H1 (cell line): ENCODE measurements at regions not wholly inside any gene's neighbourhood (a gene's known extent, or its start where the extent isn't known, plus 50 kb on each side); places are given as distances from the start of the nearest gene placed in this dataset.

Source experiments
- CTCF ChIA-PET: fragments of 300-600 bp; sonication (Branson Sonifier 250); formaldehyde crosslinking; loops from one replicate; lab custom pipeline; 2021; ENCODE audit not compliant: partially characterized antibody; lab: Charles Lee
- POLR2A ChIA-PET: fragments of 300-600 bp; sonication (Branson Sonifier 250); formaldehyde crosslinking; loops from one replicate; lab custom pipeline; 2021; ENCODE audit warnings: inconsistent platforms; ENCODE audit not compliant: partially characterized antibody; lab: Charles Lee
- DNase-seq, 2 experiments: peaks; one replicate each; pipeline versions ENCODE4 v3.0.0 to v3.0.0-alpha.2; 2010 to 2022; ENCODE audit warnings: low spot score in 2 of 2, low read depth in 1 of 2, mixed read lengths in 1 of 2
- FAIRE-seq: peaks from 2 replicates; lab custom pipeline; 2011; peaks lifted over from hg19 to GRCh38; lab: Jason Lieb, UNC
- H2AFZ ChIP-seq: 2 replicates; pipeline ENCODE4 v1.8.1; 2012; ENCODE audit warnings: low read length, inconsistent platforms
- H2AK5ac ChIP-seq: 2 replicates; pipeline ENCODE4 v1.6.1; 2013; ENCODE audit warnings: low read depth, low read length
- H2BK120ac ChIP-seq: replicated peaks from 2 replicates; pipeline ENCODE3; 2013; ENCODE audit warnings: low read depth, low read length, inconsistent platforms
- H2BK12ac ChIP-seq: 2 replicates; pipeline ENCODE4 v1.6.1; 2013; ENCODE audit warnings: low read depth, low read length
- H2BK15ac ChIP-seq: 2 replicates; pipeline ENCODE4 v1.6.1; 2013; ENCODE audit warnings: low read length
- H2BK20ac ChIP-seq: 2 replicates; pipeline ENCODE4 v1.6.1; 2013; ENCODE audit warnings: low read length
- H2BK5ac ChIP-seq: 2 replicates; pipeline ENCODE4 v1.6.1; 2013; ENCODE audit warnings: low read depth, low read length
- H3K14ac ChIP-seq: 2 replicates; pipeline ENCODE4 v1.6.1; 2013; ENCODE audit warnings: inconsistent platforms; ENCODE audit not compliant: insufficient read length
- H3K18ac ChIP-seq: 2 replicates; pipeline ENCODE4 v1.6.1; 2013; ENCODE audit warnings: low read length; ENCODE audit errors: extremely low read depth
- H3K23ac ChIP-seq: 2 replicates; pipeline ENCODE4 v1.6.1; 2013; ENCODE audit warnings: inconsistent platforms; ENCODE audit not compliant: insufficient read length
- H3K23me2 ChIP-seq: 2 replicates; pipeline ENCODE4 v1.6.1; 2013; ENCODE audit warnings: low read depth, low read length
- H3K27ac ChIP-seq: 2 replicates; pipeline ENCODE4 v1.6.1; 2011; ENCODE audit warnings: low read depth, low read length, inconsistent platforms
- H3K27me3 ChIP-seq, 4 experiments: replicated peaks in 1 of 4; 1 replicate in 1 of 4; 2 replicates in 3 of 4; pipeline versions ENCODE4 v1.6.1 to v1.8.1; 2011 to 2013; ENCODE audit warnings: low read length in 3 of 4, mild to moderate bottlenecking in 3 of 4, inconsistent platforms in 2 of 4, mixed read lengths in 2 of 4, moderate library complexity in 1 of 4; ENCODE audit not compliant: control insufficient read depth in 3 of 4, insufficient read depth in 3 of 4; ENCODE audit errors: extremely low read depth in 1 of 4
- H3K36me3 ChIP-seq, 4 experiments: 2 replicates each; pipeline versions ENCODE4 v1.6.1 to v1.8.1; 2011 to 2013; ENCODE audit warnings: mild to moderate bottlenecking in 4 of 4, low read length in 3 of 4, moderate library complexity in 2 of 4, control low read depth in 1 of 4, inconsistent platforms in 1 of 4; ENCODE audit not compliant: insufficient read depth in 4 of 4, control insufficient read depth in 2 of 4
- H3K4ac ChIP-seq: replicated peaks from 2 replicates; pipeline ENCODE3; 2013; ENCODE audit warnings: low read length, low read depth, mixed read lengths, inconsistent platforms; ENCODE audit not compliant: insufficient read length
- H3K4me1 ChIP-seq, 4 experiments: replicated peaks in 1 of 4; 1 replicate in 1 of 4; 2 replicates in 3 of 4; pipeline versions ENCODE4 v1.6.1 to v1.8.1; 2011 to 2013; ENCODE audit warnings: low read length in 3 of 4, inconsistent platforms in 2 of 4, mixed read lengths in 1 of 4; ENCODE audit not compliant: insufficient read depth in 4 of 4, control insufficient read depth in 3 of 4
- H3K4me2 ChIP-seq, 2 experiments: 2 replicates each; pipeline versions ENCODE4 v1.6.1 to v1.8.1; 2011 to 2013; ENCODE audit warnings: low read depth in 2 of 2, low read length in 2 of 2, control low read depth in 1 of 2, inconsistent platforms in 1 of 2, mild to moderate bottlenecking in 1 of 2; ENCODE audit not compliant: insufficient read depth in 1 of 2
- H3K4me3 ChIP-seq, 4 experiments: fragments of 200-600, 300-600 bp in 1 of 4; sonication (generic), shearing (Covaris generic), sonication (Bioruptor Twin) in 1 of 4; 2 replicates each; pipeline versions ENCODE4 v1.5.1 to v1.8.1; 2011 to 2016; ENCODE audit warnings: low read length in 4 of 4, low read depth in 3 of 4, control low read depth in 2 of 4, inconsistent platforms in 2 of 4, mild to moderate bottlenecking in 2 of 4, mixed read lengths in 1 of 4, moderate library complexity in 1 of 4; ENCODE audit not compliant: insufficient read depth in 2 of 4; ENCODE audit errors: extremely low read depth in 1 of 4
- H3K56ac ChIP-seq: replicated peaks from 2 replicates; pipeline ENCODE3; 2013; ENCODE audit warnings: low read depth, mild to moderate bottlenecking, mixed read lengths, low read length, inconsistent platforms; ENCODE audit not compliant: insufficient read length
- H3K79me1 ChIP-seq: 2 replicates; pipeline ENCODE4 v1.6.1; 2013; ENCODE audit warnings: low read depth, low read length, control low read depth
- H3K79me2 ChIP-seq, 2 experiments: 2 replicates each; pipeline versions ENCODE4 v1.6.1 to v1.8.1; 2012 to 2013; ENCODE audit warnings: low read length in 2 of 2, mild to moderate bottlenecking in 2 of 2, inconsistent platforms in 1 of 2; ENCODE audit not compliant: insufficient read depth in 2 of 2, control insufficient read depth in 1 of 2
- H3K9ac ChIP-seq, 4 experiments: replicated peaks in 1 of 4; 1 replicate in 1 of 4; 2 replicates in 3 of 4; pipeline versions ENCODE4 v1.6.1 to v1.8.1; 2011 to 2013; ENCODE audit warnings: low read depth in 3 of 4, low read length in 3 of 4, control low read depth in 2 of 4, mild to moderate bottlenecking in 2 of 4, moderate library complexity in 2 of 4, inconsistent platforms in 1 of 4; ENCODE audit errors: extremely low read depth in 1 of 4
- H3K9me3 ChIP-seq, 2 experiments: 2 replicates each; pipeline versions ENCODE4 v1.6.1 to v1.8.1; 2012 to 2013; ENCODE audit warnings: mild to moderate bottlenecking in 2 of 2, moderate library complexity in 2 of 2, control low read depth in 1 of 2, inconsistent platforms in 1 of 2, low read depth in 1 of 2, low read length in 1 of 2, mixed read lengths in 1 of 2; ENCODE audit not compliant: insufficient read depth in 2 of 2
- H4K20me1 ChIP-seq, 2 experiments: replicated peaks in 1 of 2; 2 replicates each; pipeline versions ENCODE3 to v1.8.1; 2011 to 2013; ENCODE audit warnings: inconsistent platforms in 2 of 2, low read length in 2 of 2, mild to moderate bottlenecking in 1 of 2; ENCODE audit not compliant: insufficient read depth in 2 of 2, control insufficient read depth in 1 of 2
- H4K5ac ChIP-seq: 2 replicates; pipeline ENCODE4 v1.6.1; 2013; ENCODE audit warnings: low read length, low read depth, mixed read lengths, inconsistent platforms; ENCODE audit not compliant: insufficient read length
- H4K8ac ChIP-seq: 2 replicates; pipeline ENCODE4 v1.8.0; 2013; ENCODE audit warnings: mild to moderate bottlenecking, moderate library complexity, low read length, inconsistent platforms; ENCODE audit not compliant: insufficient read depth; ENCODE audit errors: extremely low read depth
- H4K91ac ChIP-seq: replicated peaks from 2 replicates; pipeline ENCODE3; 2013; ENCODE audit warnings: low read length, mixed read lengths, inconsistent platforms; ENCODE audit not compliant: insufficient read length
- ASH2L ChIP-seq: fragments of 200-600, 300-600 bp; sonication (generic); IDR thresholded peaks from one replicate; pipeline ENCODE4 v1.7.1; 2017; ENCODE audit warnings: low read length
- BRCA1 ChIP-seq: IDR thresholded peaks from 2 replicates; pipeline ENCODE4 v1.6.1; 2012; ENCODE audit warnings: low read depth, low read length, improper control_type of control experiment
- CBX5 ChIP-seq: fragments of 300-800, 300-1000 bp; sonication (generic); IDR thresholded peaks from 2 replicates; pipeline ENCODE4 v1.7.1; 2016; ENCODE audit warnings: antibody characterized with exemption, low read length, low read depth
- EP300 ChIP-seq, 2 experiments: IDR thresholded peaks; 1 replicate in 1 of 2; 2 replicates in 1 of 2; pipeline ENCODE4 v1.6.1; 2011 to 2012; ENCODE audit warnings: low read depth in 2 of 2, low read length in 2 of 2, mild to moderate bottlenecking in 2 of 2, borderline replicate concordance in 1 of 2, inconsistent platforms in 1 of 2, moderate library complexity in 1 of 2
- EZH2 ChIP-seq: fragments of 200-600 bp; sonication (generic); IDR thresholded peaks from 2 replicates; pipeline ENCODE4 v1.7.1; 2012; ENCODE audit warnings: low read depth, mild to moderate bottlenecking, moderate library complexity, low read length, inconsistent platforms; ENCODE audit not compliant: severe bottlenecking
- GABPA ChIP-seq: IDR thresholded peaks from 2 replicates; pipeline ENCODE4 v1.6.1; 2011; ENCODE audit warnings: mild to moderate bottlenecking, low read length, moderate library complexity, borderline replicate concordance; ENCODE audit not compliant: insufficient read depth
- JUN ChIP-seq: IDR thresholded peaks from 2 replicates; pipeline ENCODE4 v1.6.1; 2011; ENCODE audit warnings: low read depth, mild to moderate bottlenecking, improper control_type of control experiment, low read length
- POLR2AphosphoS5 ChIP-seq: IDR thresholded peaks from 2 replicates; pipeline ENCODE4 v1.6.1; 2011; ENCODE audit warnings: low read depth, low read length
- SIN3A ChIP-seq, 2 experiments: IDR thresholded peaks in 1 of 2; conservative IDR thresholded peaks in 1 of 2; 2 replicates each; pipeline ENCODE4 v1.6.1; 2011 to 2012; ENCODE audit warnings: low read length in 2 of 2, improper control_type of control experiment in 1 of 2, low read depth in 1 of 2, mild to moderate bottlenecking in 1 of 2
- SP4 ChIP-seq: IDR thresholded peaks from 2 replicates; pipeline ENCODE4 v1.6.1; 2012; ENCODE audit warnings: low read length, inconsistent platforms
- SRF ChIP-seq: IDR thresholded peaks from 2 replicates; pipeline ENCODE4 v1.6.1; 2011; ENCODE audit warnings: mild to moderate bottlenecking, low read depth, low read length, moderate library complexity
- SUZ12 ChIP-seq: fragments of 200-600 bp; sonication (generic); IDR thresholded peaks from 2 replicates; pipeline ENCODE4 v1.6.1; 2012; ENCODE audit warnings: mild to moderate bottlenecking, inconsistent platforms, low read length, moderate library complexity, mixed read lengths
- TAF1 ChIP-seq: IDR thresholded peaks from 2 replicates; pipeline ENCODE4 v1.6.1; 2011; ENCODE audit warnings: mild to moderate bottlenecking, low read depth, low read length
- TEAD4 ChIP-seq: IDR thresholded peaks from 2 replicates; pipeline ENCODE4 v1.6.1; 2012; ENCODE audit warnings: low read depth, low read length, inconsistent platforms, mixed read lengths
- WGBS, 2 experiments: shearing (Covaris generic) in 1 of 2; methylation state at CpG; one replicate each; pipeline versions ENCODE4 v1.1.6 to v1.1.7; 2013 to 2015; ENCODE audit warnings: low lambda C conversion rate in 2 of 2, mixed read lengths in 2 of 2, inconsistent platforms in 1 of 2, low coverage in 1 of 2, missing lambda C conversion rate in 1 of 2; ENCODE audit not compliant: insufficient replicate concordance in 2 of 2, insufficient coverage in 1 of 2, insufficient read length in 1 of 2; ENCODE audit errors: extremely low coverage in 1 of 2, missing lambda C conversion rate in 1 of 2; 5-methylcytosine and 5-hydroxymethylcytosine counted together
- TF ChIP-seq, protein P1 (sequence below): IDR thresholded peaks from 2 replicates; pipeline ENCODE4 v1.6.1; 2012; ENCODE audit warnings: inconsistent platforms

GRCh38 chr10:90583416-90583815 is 274.4 kb downstream of the HTR7 start:
- WGBS, 2 experiments, result 88% methylated on average over 3 of the region's 3 CpGs; no CpG with 5 or more reads in 1 of the 2 experiments
- H3K18ac ChIP-seq, result no peak overlapping the region
- FAIRE-seq (no peak), DNase-seq (no peak)
- H3K4me2 ChIP-seq, result no peak overlapping the region
- no peak overlapping the region for H3K56ac ChIP-seq
- no peaks in the 10 kb centered on the region for H4K20me1 ChIP-seq
- H2BK120ac ChIP-seq, result no peak overlapping the region
- H2AFZ ChIP-seq, result no peak overlapping the region
- H4K5ac ChIP-seq, result no peak overlapping the region
- no peak overlapping the region for H2BK12ac ChIP-seq
- no peaks in the 10 kb centered on the region for H3K79me2 ChIP-seq
- no peak overlapping the region for H3K27ac ChIP-seq
- no peaks in the 10 kb centered on the region for H3K36me3 ChIP-seq
- H3K23me2 ChIP-seq, result no peaks in the 10 kb centered on the region
- H2AK5ac ChIP-seq, result no peak overlapping the region
- H2BK15ac ChIP-seq, result no peak overlapping the region
- H4K91ac ChIP-seq, result no peak overlapping the region
- H3K79me1 ChIP-seq, result no peaks in the 10 kb centered on the region
- no peak overlapping the region for H3K14ac ChIP-seq
- no peaks in the 10 kb centered on the region for H3K27me3 ChIP-seq
- H3K4me3 ChIP-seq, result no peak overlapping the region
- no peak overlapping the region for H2BK20ac ChIP-seq
- H3K9ac ChIP-seq, result no peak overlapping the region
- CTCF ChIA-PET, result interaction anchor here (0.6 to 1.6 kb wide), 4 partner anchors 9 to 80 kb away, joined by 3 to 9 read pairs (median 3); no protein-coding TSS in a partner anchor
- POLR2A ChIA-PET, result no interaction called here
- H2BK5ac ChIP-seq, result no peak overlapping the region
- H3K4me1 ChIP-seq, result no peaks in the 10 kb centered on the region
- no peak overlapping the region for H3K23ac ChIP-seq
- no peak overlapping the region for H3K4ac ChIP-seq
- H3K9me3 ChIP-seq, result no peaks in the 10 kb centered on the region
- no peak overlapping the region for H4K8ac ChIP-seq
- no peak for TF ChIP-seq ASH2L
- no peak for TF ChIP-seq SP4
- no peak for TF ChIP-seq TAF1
- no peak for TF ChIP-seq GABPA
- no peak for TF ChIP-seq TEAD4
- no peak for TF ChIP-seq EZH2
- no peak for TF ChIP-seq BRCA1
- TF ChIP-seq, protein P1, sequence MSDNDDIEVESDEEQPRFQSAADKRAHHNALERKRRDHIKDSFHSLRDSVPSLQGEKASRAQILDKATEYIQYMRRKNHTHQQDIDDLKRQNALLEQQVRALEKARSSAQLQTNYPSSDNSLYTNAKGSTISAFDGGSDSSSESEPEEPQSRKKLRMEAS, result no peak
- TF ChIP-seq EP300 (IDR thresholded peaks at IDR 0.05; ENCODE audit: borderline replicate concordance in 1 of 2, low read depth in 2 of 2, low read length in 2 of 2), result no peak
- no peak for TF ChIP-seq SIN3A (conservative IDR thresholded peaks at IDR 0.05 in 1 of 2, IDR thresholded peaks at IDR 0.05 in 1 of 2; ENCODE audit: low read depth in 1 of 2, low read length in 2 of 2)
- no peak for TF ChIP-seq JUN
- no peak for TF ChIP-seq CBX5
- TF ChIP-seq SRF, result no peak
- TF ChIP-seq SUZ12, result no peak
- no peak for TF ChIP-seq POLR2AphosphoS5
